ENCODE measurements at regions not wholly inside any gene's neighbourhood (a gene's known extent, or its start where the extent isn't known, plus 50 kb on each side); places are given as distances from the start of the nearest gene placed in this dataset.

DNA sequence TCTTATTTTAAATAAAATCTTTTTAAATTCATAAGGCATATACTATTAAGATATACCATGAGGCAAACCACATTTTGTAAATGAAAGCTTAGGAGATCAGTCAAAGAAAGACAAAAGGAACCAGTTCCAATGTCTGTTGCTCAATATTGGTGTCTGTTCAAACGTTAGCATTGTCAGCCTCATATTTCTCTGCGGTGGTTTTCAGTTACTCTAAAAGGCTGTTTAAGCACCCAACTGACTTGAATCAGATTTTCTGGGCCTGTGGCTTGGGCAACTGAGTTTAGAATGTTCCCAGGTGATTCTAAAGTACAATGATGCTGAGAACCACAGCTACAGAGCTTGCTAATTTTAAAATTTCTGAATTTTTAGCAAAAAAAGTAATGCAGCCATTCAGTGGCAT lies 166.3 kb upstream of the KIF2A start:
- H3K9ac ChIP-seq (ENCODE audit: low read depth, low read length) = no peak overlapping the region
- H3K27ac ChIP-seq (ENCODE audit: low read length) = no peak overlapping the region
- no peak overlapping the region for H3K4me3 ChIP-seq (ENCODE audit: low read length)
- H3K27me3 ChIP-seq (ENCODE audit: insufficient read depth, low read length) = no peaks in the 10 kb centered on the region
- H3K36me3 ChIP-seq (ENCODE audit: insufficient read depth, low read depth, low read length) = no peaks in the 10 kb centered on the region
- peaks cover 25% of the 10 kb centered on the region for H3K4me1 ChIP-seq (ENCODE audit: insufficient read depth, low read length)
- H3K9me3 ChIP-seq (ENCODE audit: insufficient read depth, low read depth, low read length) = no peaks in the 10 kb centered on the region

DNA sequence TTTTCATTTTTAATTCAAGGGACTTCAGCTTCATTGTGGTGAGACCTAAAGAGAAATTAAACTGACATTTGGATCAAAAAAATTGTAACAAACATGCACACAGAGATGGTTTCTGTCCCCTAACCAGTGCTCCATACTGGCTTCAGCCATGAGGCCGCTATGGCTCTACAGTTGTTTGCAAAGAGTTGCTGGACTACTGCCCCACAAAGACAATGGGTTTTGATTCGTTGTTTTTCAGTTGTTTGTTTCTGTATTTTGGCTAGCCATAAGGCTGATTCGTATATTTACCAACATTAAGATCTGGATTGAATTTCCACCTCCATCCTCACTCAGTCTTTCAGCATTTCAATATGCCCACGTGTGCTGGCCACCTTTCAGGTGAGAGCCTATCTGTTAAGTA lies 163.7 kb upstream of the KIF2A start:
- no peaks in the 10 kb centered on the region for H3K36me3 ChIP-seq (ENCODE audit: insufficient read depth, low read depth, low read length)
- no peaks in the 10 kb centered on the region for H3K9me3 ChIP-seq (ENCODE audit: insufficient read depth, low read depth, low read length)
- no peak overlapping the region for H3K4me3 ChIP-seq (ENCODE audit: low read length)
- no peak overlapping the region for H3K9ac ChIP-seq (ENCODE audit: low read depth, low read length)
- no peak overlapping the region for H3K27ac ChIP-seq (ENCODE audit: low read length)
- H3K4me1 ChIP-seq (ENCODE audit: insufficient read depth, low read length) = peaks cover 25% of the 10 kb centered on the region
- no peaks in the 10 kb centered on the region for H3K27me3 ChIP-seq (ENCODE audit: insufficient read depth, low read length)

GRCh38 chr5:62143268-62144229 lies 162.5 kb upstream of the KIF2A start:
- no peaks in the 10 kb centered on the region for H3K36me3 ChIP-seq (ENCODE audit: insufficient read depth, low read depth, low read length)
- peaks cover 25% of the 10 kb centered on the region for H3K4me1 ChIP-seq (ENCODE audit: insufficient read depth, low read length)
- H3K9me3 ChIP-seq (ENCODE audit: insufficient read depth, low read depth, low read length) = no peaks in the 10 kb centered on the region
- no peak overlapping the region for H3K4me3 ChIP-seq (ENCODE audit: low read length)
- H3K9ac ChIP-seq (ENCODE audit: low read depth, low read length) = no peak overlapping the region
- H3K27ac ChIP-seq (ENCODE audit: low read length) = no peak overlapping the region
- no peaks in the 10 kb centered on the region for H3K27me3 ChIP-seq (ENCODE audit: insufficient read depth, low read length)

DNA sequence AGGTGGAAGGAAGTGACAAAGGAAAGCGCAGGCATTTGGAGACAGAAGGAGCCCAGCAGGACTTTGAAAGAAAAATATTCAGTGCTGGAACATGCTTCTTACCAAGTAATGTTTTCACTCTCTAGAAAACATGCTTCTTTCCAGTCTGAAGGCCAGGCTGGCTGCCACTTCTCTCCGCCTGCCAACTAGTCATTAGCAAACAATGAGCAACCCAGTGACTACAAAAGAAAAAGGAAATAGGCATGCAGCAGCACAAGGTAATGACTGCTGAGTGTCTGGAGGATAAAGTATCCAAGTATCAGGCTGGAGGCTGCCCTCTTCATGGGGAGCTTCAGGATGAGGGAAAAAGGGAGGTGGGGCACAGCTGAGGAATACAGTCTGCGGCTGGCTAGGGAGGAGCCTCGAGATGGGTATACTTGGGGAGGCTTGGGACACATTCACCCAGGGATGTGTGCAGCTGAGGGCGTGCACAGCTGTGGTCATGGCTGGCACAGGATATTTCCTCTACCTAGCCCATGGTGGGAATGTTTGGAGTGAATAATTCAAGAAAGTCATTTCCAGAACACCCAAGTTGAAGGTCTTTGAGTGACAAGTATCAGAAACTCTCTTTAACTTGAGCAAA lies 161.5 kb upstream of the KIF2A start:
- H3K4me3 ChIP-seq (ENCODE audit: low read length) = no peak overlapping the region
- H3K27ac ChIP-seq (ENCODE audit: low read length) = no peak overlapping the region
- H3K27me3 ChIP-seq (ENCODE audit: insufficient read depth, low read length) = no peaks in the 10 kb centered on the region
- no peaks in the 10 kb centered on the region for H3K9me3 ChIP-seq (ENCODE audit: insufficient read depth, low read depth, low read length)
- no peaks in the 10 kb centered on the region for H3K36me3 ChIP-seq (ENCODE audit: insufficient read depth, low read depth, low read length)
- H3K4me1 ChIP-seq (ENCODE audit: insufficient read depth, low read length) = peaks cover 18% of the 10 kb centered on the region
- H3K9ac ChIP-seq (ENCODE audit: low read depth, low read length) = no peak overlapping the region

GRCh38 chr5:62149879-62150278 lies 156.1 kb upstream of the KIF2A start:
- Histone ChIP-seq H3K9me3 (ENCODE audit: insufficient read depth, low read depth, low read length) (peaks cover 9% of the 10 kb centered on the region; the same call in 1 of the 2 replicates), H3K27me3 (ENCODE audit: insufficient read depth, low read length) (no peaks in the 10 kb centered on the region), H3K9ac (ENCODE audit: low read depth, low read length) (no peak overlapping the region), H3K4me1 (ENCODE audit: insufficient read depth, low read length) (no peaks in the 10 kb centered on the region), H3K36me3 (ENCODE audit: insufficient read depth, low read depth, low read length) (no peaks in the 10 kb centered on the region), H3K27ac (ENCODE audit: low read length) (no peak overlapping the region), H3K4me3 (ENCODE audit: low read length) (no peak overlapping the region)

GRCh38 chr5:62152394-62153087 lies 153.5 kb upstream of the KIF2A start:
- no peaks in the 10 kb centered on the region for H3K27me3 ChIP-seq (ENCODE audit: insufficient read depth, low read length)
- H3K36me3 ChIP-seq (ENCODE audit: insufficient read depth, low read depth, low read length) = no peaks in the 10 kb centered on the region
- H3K4me3 ChIP-seq (ENCODE audit: low read length) = no peak overlapping the region
- H3K4me1 ChIP-seq (ENCODE audit: insufficient read depth, low read length) = no peaks in the 10 kb centered on the region
- no peak overlapping the region for H3K9ac ChIP-seq (ENCODE audit: low read depth, low read length)
- no peak overlapping the region for H3K27ac ChIP-seq (ENCODE audit: low read length)
- H3K9me3 ChIP-seq (ENCODE audit: insufficient read depth, low read depth, low read length) = peaks cover 22% of the 10 kb centered on the region; the same call in 1 of the 2 replicates

GRCh38 chr5:62154758-62155157 lies 151.2 kb upstream of the KIF2A start:
- no peaks in the 10 kb centered on the region for H3K4me1 ChIP-seq (ENCODE audit: insufficient read depth, low read length)

DNA sequence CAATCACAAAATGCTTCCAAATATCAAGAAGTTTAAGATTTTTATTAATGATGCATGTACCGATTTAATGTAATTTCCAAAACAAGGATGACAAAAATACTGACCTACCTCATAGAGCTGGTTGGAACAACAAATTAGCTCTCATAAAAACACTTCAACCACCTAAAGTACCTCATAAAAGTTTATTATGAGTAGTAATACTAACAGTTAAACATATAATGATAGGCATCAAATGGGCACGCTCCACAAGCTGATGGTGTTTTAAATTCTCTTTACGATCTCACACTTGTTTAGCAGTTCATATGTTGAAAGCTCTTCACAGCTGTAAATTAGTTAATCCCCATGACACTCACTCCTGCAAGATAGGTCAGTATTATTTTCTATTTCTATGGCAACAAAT lies 150.0 kb upstream of the KIF2A start:
- no peaks in the 10 kb centered on the region for H3K27me3 ChIP-seq (ENCODE audit: insufficient read depth, low read length)
- peaks cover 31% of the 10 kb centered on the region; the same call in 1 of the 2 replicates for H3K9me3 ChIP-seq (ENCODE audit: insufficient read depth, low read depth, low read length)
- H3K4me3 ChIP-seq (ENCODE audit: low read length) = no peak overlapping the region
- no peak overlapping the region for H3K27ac ChIP-seq (ENCODE audit: low read length)
- H3K36me3 ChIP-seq (ENCODE audit: insufficient read depth, low read depth, low read length) = no peaks in the 10 kb centered on the region
- H3K4me1 ChIP-seq (ENCODE audit: insufficient read depth, low read length) = no peaks in the 10 kb centered on the region
- H3K9ac ChIP-seq (ENCODE audit: low read depth, low read length) = no peak overlapping the region

More at GRCh38 chr5:62154758-62155157, 151.2 kb upstream of the KIF2A start:
- H3K36me3 ChIP-seq (ENCODE audit: insufficient read depth, low read depth, low read length) = no peaks in the 10 kb centered on the region
- no peak overlapping the region for H3K4me3 ChIP-seq (ENCODE audit: low read length)
- H3K27me3 ChIP-seq (ENCODE audit: insufficient read depth, low read length) = no peaks in the 10 kb centered on the region
- H3K9me3 ChIP-seq (ENCODE audit: insufficient read depth, low read depth, low read length) = peaks cover 31% of the 10 kb centered on the region; the same call in 1 of the 2 replicates
- H3K9ac ChIP-seq (ENCODE audit: low read depth, low read length) = no peak overlapping the region
- no peak overlapping the region for H3K27ac ChIP-seq (ENCODE audit: low read length)

DNA sequence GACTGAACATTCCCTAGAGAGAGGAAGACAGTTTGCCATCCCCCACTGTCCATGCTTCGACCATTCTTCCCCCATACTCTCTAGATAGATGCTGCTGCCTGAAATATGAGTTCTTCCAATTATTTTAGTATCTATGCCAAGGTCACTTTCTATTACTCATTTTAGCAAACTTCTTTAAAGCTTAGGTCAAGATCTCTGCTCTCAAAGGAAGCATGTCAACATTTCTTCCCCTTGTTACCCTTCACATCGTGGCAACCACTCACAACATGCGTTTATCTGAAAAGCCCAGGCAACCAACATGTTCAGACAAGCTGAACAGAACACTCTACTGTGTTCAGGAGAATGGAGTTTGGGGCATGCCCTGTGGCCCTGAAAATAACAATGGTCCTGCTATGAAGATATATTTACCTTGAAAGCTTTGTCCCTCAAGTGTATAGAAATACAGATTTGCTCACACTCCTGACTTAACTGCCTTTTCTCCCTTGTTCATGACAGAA lies 138.4 kb upstream of the KIF2A start:
- no peaks in the 10 kb centered on the region for H3K36me3 ChIP-seq (ENCODE audit: insufficient read depth, low read depth, low read length)
- no peaks in the 10 kb centered on the region for H3K27me3 ChIP-seq (ENCODE audit: insufficient read depth, low read length)
- H3K9me3 ChIP-seq (ENCODE audit: insufficient read depth, low read depth, low read length) = no peaks in the 10 kb centered on the region
- H3K4me3 ChIP-seq (ENCODE audit: low read length) = no peak overlapping the region
- H3K27ac ChIP-seq (ENCODE audit: low read length) = no peak overlapping the region
- no peaks in the 10 kb centered on the region for H3K4me1 ChIP-seq (ENCODE audit: insufficient read depth, low read length)
- no peak overlapping the region for H3K9ac ChIP-seq (ENCODE audit: low read depth, low read length)

DNA sequence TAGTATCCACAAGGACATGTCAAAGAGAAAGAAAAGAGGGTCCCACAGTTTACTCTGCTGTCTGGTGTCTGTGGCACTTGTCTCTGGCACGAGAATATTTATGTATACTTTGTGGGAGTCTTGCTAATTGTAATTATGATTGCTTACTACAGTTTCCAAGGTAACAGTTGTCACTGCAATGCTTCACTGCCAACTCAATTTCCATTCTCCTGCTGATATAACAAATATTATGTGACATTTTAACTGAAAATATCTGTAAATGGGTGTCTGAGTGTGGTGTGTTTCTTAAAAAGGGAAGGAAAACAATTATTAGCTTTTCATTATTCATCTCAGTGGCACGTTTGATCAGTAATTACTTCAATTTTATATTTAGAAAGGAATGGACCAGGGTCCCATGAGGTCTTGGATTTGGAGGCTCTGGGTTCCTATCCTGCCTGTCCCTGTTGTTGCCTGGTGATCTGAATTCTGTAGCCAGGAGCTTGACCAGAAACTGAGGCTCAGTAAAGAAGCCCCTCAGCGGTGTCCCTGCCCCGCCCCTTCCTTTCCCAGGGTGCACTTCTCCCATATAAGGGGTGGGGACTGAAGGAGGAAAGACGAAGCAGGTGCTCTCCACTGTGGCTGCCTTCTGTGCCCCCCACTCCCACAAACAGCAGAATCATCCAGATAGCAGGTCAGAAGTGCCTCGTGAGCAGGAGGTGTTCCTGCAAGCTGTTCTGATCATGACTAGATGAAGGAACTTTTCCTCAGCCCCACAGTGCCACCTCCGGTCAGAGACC lies 137.3 kb upstream of the KIF2A start:
- H3K9ac ChIP-seq (ENCODE audit: low read depth, low read length) = no peak overlapping the region
- no peak overlapping the region for H3K4me3 ChIP-seq (ENCODE audit: low read length)
- no peaks in the 10 kb centered on the region for H3K36me3 ChIP-seq (ENCODE audit: insufficient read depth, low read depth, low read length)
- H3K27ac ChIP-seq (ENCODE audit: low read length) = no peak overlapping the region
- H3K9me3 ChIP-seq (ENCODE audit: insufficient read depth, low read depth, low read length) = no peaks in the 10 kb centered on the region
- no peaks in the 10 kb centered on the region for H3K4me1 ChIP-seq (ENCODE audit: insufficient read depth, low read length)
- H3K27me3 ChIP-seq (ENCODE audit: insufficient read depth, low read length) = no peaks in the 10 kb centered on the region

GRCh38 chr5:62178258-62178657 lies 127.7 kb upstream of the KIF2A start:
- H3K27ac ChIP-seq (ENCODE audit: low read length) = no peak overlapping the region
- no peaks in the 10 kb centered on the region for H3K27me3 ChIP-seq (ENCODE audit: insufficient read depth, low read length)
- H3K4me1 ChIP-seq (ENCODE audit: insufficient read depth, low read length) = no peaks in the 10 kb centered on the region
- H3K36me3 ChIP-seq (ENCODE audit: insufficient read depth, low read depth, low read length) = no peaks in the 10 kb centered on the region
- no peak overlapping the region for H3K4me3 ChIP-seq (ENCODE audit: low read length)
- no peaks in the 10 kb centered on the region for H3K9me3 ChIP-seq (ENCODE audit: insufficient read depth, low read depth, low read length)
- no peak overlapping the region for H3K9ac ChIP-seq (ENCODE audit: low read depth, low read length)

All from iPS-20b (cell line).